SU-DHL-6 (cell line): ENCODE measurements at regions not wholly inside any gene's neighbourhood (a gene's known extent, or its start where the extent isn't known, plus 50 kb on each side); places are given as distances from the start of the nearest gene placed in this dataset.

ENCODE experiments used
- CTCF ChIP-seq: fragments of 200-600 bp; sonication (generic); IDR thresholded peaks from one replicate; pipeline ENCODE4 v1.5.1; 2017; ENCODE audit warnings: antibody characterized with exemption, mild to moderate bottlenecking, low read length, moderate library complexity; ENCODE audit not compliant: insufficient read depth, poor library complexity, severe bottlenecking
- EZH2phosphoT487 ChIP-seq: fragments of 200-600 bp; sonication (generic), shearing (Covaris generic); conservative IDR thresholded peaks from 2 replicates; pipeline ENCODE4 v1.6.1; 2018; ENCODE audit warnings: mild to moderate bottlenecking, antibody characterized with exemption, low read length, moderate library complexity, mixed read lengths

DNA sequence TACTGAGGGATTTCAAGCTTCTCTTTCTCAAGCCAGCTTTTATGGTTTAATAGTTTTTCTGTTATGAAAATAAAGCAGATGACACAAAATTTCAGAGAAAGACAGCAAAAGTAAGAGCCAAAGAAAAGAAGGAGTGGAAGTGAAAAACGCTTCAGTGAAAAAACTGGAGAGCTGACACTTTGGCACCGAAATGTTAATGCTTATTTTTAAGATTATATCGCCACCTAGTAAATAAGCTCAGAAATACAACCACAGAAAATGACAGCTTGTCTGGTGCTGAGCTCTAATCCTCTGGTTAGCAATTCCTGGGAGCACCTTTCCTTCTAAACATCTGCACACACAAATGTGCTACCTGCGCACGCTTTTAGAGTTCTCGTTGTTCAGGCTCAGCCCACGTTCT, 101.6 kb downstream of the ZPLD1 start:
- TF ChIP-seq CTCF (peak; percentile 30), EZH2phosphoT487 (no peak)
